ENCODE measurements at regions not wholly inside any gene's neighbourhood (a gene's known extent, or its start where the extent isn't known, plus 50 kb on each side); places are given as distances from the start of the nearest gene placed in this dataset.

DNA sequence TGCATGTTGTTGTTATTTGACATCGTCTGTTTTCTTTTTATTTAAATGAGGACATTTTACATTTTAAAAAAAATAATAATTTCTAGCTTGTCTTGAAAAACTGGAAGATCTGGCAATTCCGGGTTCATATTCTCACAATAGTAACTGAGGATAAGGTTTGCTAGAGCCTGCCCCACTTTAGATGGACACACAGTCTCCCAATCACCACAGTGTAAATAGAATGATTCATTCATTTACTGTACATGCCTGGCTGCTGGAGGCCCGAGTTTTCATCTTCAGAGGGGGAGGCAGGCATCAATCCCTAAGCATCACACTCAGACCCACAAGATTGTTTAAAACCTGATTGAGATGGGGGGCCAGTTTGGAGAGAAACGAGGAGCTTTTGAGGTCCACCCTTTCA is 2039.7 kb upstream of the WWC1 start:
- no peak for TF ChIP-seq CTCF (IDR thresholded peaks at IDR 0.05; ENCODE audit: low read depth, low read length)
- DNase-seq (ENCODE audit: extremely low read depth, low read depth): no peak

DNA sequence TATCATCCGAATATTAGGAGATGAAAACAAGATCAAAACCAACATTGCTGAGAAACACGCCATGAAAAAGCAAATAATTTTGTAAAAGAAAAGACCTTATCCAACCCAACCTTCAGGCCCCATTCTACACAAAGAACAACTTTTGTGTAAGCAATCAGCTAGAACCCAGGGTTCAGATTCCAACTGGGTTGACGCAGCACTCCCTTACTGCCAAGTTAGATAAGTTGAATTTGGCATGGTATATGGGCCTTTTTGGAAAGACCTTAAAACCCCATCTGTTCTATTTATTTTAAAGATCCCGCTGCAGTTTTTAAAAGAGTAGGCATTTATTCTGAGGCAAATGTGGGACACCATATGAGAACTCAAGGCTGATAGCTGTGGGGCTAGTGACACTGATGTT is 2033.8 kb upstream of the WWC1 start:
- TF ChIP-seq CTCF (IDR thresholded peaks at IDR 0.05; ENCODE audit: low read depth, low read length): no peak

GRCh38 chr5:166262395-166262794 is 2029.0 kb upstream of the WWC1 start:
- TF ChIP-seq CTCF (IDR thresholded peaks at IDR 0.05; ENCODE audit: low read depth, low read length): no peak
- no peak for DNase-seq (ENCODE audit: extremely low read depth, low read depth)

More for the DNA sequence above, 2033.8 kb upstream of the WWC1 start:
- no peak for DNase-seq (ENCODE audit: extremely low read depth, low read depth)

DNA sequence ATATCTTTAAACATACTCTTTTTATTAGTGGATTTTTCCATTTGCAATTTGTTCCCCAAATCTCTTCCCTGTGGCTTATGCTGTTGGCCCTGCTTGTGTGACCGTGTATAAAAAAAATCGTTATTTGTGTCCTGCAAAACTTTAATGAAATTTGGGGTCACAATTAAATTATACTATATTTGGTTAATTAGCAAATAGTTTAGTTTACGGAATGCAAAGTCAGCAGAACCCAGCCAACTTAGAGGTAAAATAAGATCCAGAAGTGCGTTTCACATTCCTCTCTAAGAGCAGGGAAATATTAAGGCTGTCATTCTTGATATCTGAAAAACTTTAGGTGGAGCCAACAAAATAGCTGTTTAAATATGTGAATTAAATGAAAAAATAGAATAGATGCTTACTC is 2023.5 kb upstream of the WWC1 start:
- TF ChIP-seq CTCF (IDR thresholded peaks at IDR 0.05; ENCODE audit: low read depth, low read length): no peak
- DNase-seq (ENCODE audit: extremely low read depth, low read depth): no peak

DNA sequence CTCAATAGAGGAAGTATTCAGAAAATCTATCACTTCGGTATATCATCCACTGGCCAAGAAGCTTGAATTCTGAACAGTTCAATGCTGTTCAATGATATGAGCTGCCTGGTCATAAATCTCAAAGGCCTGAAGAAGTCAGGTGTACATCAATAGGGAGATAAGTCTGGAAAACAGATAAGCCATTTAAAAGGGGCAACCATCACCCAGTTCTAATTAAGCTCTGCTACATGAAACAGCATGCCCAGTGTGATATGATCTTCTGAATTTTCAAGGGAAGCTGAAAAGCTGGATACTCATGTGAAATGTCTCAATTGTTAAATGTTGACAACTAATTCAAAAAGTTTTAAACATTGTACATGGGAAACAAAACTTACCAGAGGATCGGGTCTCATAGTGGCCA is 2020.7 kb upstream of the WWC1 start:
- no peak for TF ChIP-seq CTCF (IDR thresholded peaks at IDR 0.05; ENCODE audit: low read depth, low read length)
- no peak for DNase-seq (ENCODE audit: extremely low read depth, low read depth)

GRCh38 chr5:166276006-166276405 is 2015.4 kb upstream of the WWC1 start:
- TF ChIP-seq CTCF (IDR thresholded peaks at IDR 0.05; ENCODE audit: low read depth, low read length): no peak
- DNase-seq (ENCODE audit: extremely low read depth, low read depth): no peak

GRCh38 chr5:166279828-166280227 is 2011.6 kb upstream of the WWC1 start:
- DNase-seq (ENCODE audit: extremely low read depth, low read depth): no peak
- TF ChIP-seq CTCF (IDR thresholded peaks at IDR 0.05; ENCODE audit: low read depth, low read length): no peak
